A673 (cell line): ENCODE measurements at regions not wholly inside any gene's neighbourhood (a gene's known extent, or its start where the extent isn't known, plus 50 kb on each side); places are given as distances from the start of the nearest gene placed in this dataset.

Experiments
- BruUV-seq: library from RNA; stranded (reverse); fragments of 400-500 nt; replicated peaks from 2 replicates; lab custom pipeline; 2021; lab: Mats Ljungman, UMichigan
- CTCF ChIA-PET: fragments of 300-600 bp; sonication (Branson Sonifier 250); formaldehyde crosslinking; loops from one replicate; lab custom pipeline; 2022; ENCODE audit warnings: antibody characterized with exemption; lab: Charles Lee
- POLR2A ChIA-PET: fragments of 300-600 bp; sonication (Branson Sonifier 250); formaldehyde crosslinking; loops from one replicate; lab custom pipeline; 2022; ENCODE audit warnings: antibody characterized with exemption; ENCODE audit not compliant: low non-redundant PET; lab: Charles Lee
- DNase-seq: peaks from one replicate; pipeline ENCODE4 v3.0.0-alpha.2; 2015; ENCODE audit warnings: low spot score
- H3K27ac ChIP-seq: fragments of 200-600 bp; sonication (generic); 2 replicates; pipeline ENCODE4 v1.5.1; 2016; ENCODE audit warnings: mixed run types, low read depth, mild to moderate bottlenecking, mixed read lengths, antibody characterized with exemption, low read length; ENCODE audit not compliant: poor library complexity, severe bottlenecking
- H3K27me3 ChIP-seq: fragments of 200-600 bp; sonication (generic); replicated peaks from 2 replicates; pipeline ENCODE4 v1.6.1; 2017; ENCODE audit warnings: mixed run types, low read depth, mild to moderate bottlenecking, mixed read lengths, antibody characterized with exemption, low read length; ENCODE audit not compliant: insufficient read depth, poor library complexity
- H3K36me3 ChIP-seq: fragments of 200-600 bp; sonication (generic); 2 replicates; pipeline ENCODE4 v1.6.1; 2016; ENCODE audit warnings: mixed run types, mild to moderate bottlenecking, mixed read lengths, antibody characterized with exemption, low read length; ENCODE audit not compliant: insufficient read depth, poor library complexity, severe bottlenecking
- H3K4me1 ChIP-seq: fragments of 200-600 bp; sonication (generic); 2 replicates; pipeline ENCODE4 v1.6.1; 2017; ENCODE audit warnings: mixed run types, mild to moderate bottlenecking, mixed read lengths, antibody characterized with exemption, low read length; ENCODE audit not compliant: insufficient read depth, poor library complexity, severe bottlenecking
- H3K4me3 ChIP-seq: fragments of 200-600 bp; sonication (generic); 2 replicates; pipeline ENCODE4 v1.5.1; 2016; ENCODE audit warnings: low read depth, mixed run types, mild to moderate bottlenecking, mixed read lengths, low read length; ENCODE audit not compliant: poor library complexity, severe bottlenecking
- H3K9me3 ChIP-seq: fragments of 200-600 bp; sonication (generic); 2 replicates; pipeline ENCODE4 v1.6.1; 2016; ENCODE audit warnings: mixed run types, low read depth, mild to moderate bottlenecking, mixed read lengths, antibody characterized with exemption, low read length; ENCODE audit not compliant: poor library complexity, severe bottlenecking
- CTCF ChIP-seq: fragments of 300-800, 200-600 bp; sonication (generic); conservative IDR thresholded peaks from 2 replicates; pipeline ENCODE4 v1.5.1; 2017; ENCODE audit warnings: low read depth, mild to moderate bottlenecking, antibody characterized with exemption, low read length, moderate library complexity, mixed read lengths
- EZH2 ChIP-seq: fragments of 200-600 bp; sonication (generic); IDR thresholded peaks from 2 replicates; pipeline ENCODE4 v1.6.1; 2017; ENCODE audit warnings: borderline replicate concordance, low read depth, mild to moderate bottlenecking, mixed read lengths, antibody characterized with exemption, low read length; ENCODE audit not compliant: poor library complexity, severe bottlenecking
- intact Hi-C: fragments of 100-400 bp; cut with micrococcal nuclease; formaldehyde crosslinking; loops from one replicate; pipeline ENCODE4 v1.10.0; 2022; ENCODE audit not compliant: unreplicated experiment

DNA sequence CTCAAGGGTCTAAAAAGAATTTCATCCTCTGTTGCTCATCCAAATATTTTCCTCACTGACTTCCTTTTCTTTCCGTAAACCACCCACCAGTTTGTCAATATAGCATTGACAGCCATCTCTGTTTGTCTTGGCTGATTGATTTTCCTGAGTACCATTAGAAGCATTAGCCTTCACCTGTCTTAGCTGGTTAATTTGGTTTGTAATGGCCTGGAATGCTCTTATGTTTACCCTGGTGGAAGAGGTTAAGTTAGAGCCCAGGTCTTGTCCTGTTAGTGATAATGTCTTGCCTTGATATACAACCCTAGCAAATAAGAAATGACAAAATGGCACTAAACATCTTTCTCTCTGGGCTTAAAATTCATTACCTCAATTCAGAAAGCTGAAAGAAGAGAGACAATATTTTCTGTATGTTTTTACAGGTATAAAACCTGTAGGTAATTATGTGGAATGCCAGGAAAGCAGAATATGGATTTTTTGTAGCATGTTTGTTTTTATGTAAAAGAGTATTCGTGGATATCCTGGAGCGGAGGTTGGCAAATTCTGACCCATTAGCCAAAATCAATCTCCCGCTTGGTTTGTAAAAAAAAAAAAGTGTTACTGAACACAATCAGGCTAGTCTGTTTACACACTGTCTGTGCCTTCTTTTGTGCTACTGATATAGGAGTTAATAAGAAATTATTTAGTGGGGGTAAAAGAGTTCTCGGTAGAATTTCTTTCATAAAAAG lies 224.4 kb upstream of the DAAM1 start:
- no peak for DNase-seq
- ChIA-PET POLR2A (no interaction called here), CTCF (no interaction called here)
- TF ChIP-seq CTCF (no peak), EZH2 (no peak)
- Histone ChIP-seq H3K27me3 (no peaks in the 10 kb centered on the region), H3K36me3 (no peaks in the 10 kb centered on the region), H3K27ac (no peak overlapping the region), H3K9me3 (no peaks in the 10 kb centered on the region), H3K4me3 (no peak overlapping the region), H3K4me1 (peaks cover 4% of the 10 kb centered on the region)
- BruUV-seq: no TSS peak
- intact Hi-C loops: no loop called here

- TF ChIP-seq EZH2 (no peak), CTCF (no peak)
- POLR2A ChIA-PET: no interaction called here
- no peak for DNase-seq
- BruUV-seq: no TSS peak
- H3K4me1 ChIP-seq: peaks cover 5% of the 10 kb centered on the region
- intact Hi-C loops: no loop called here
- H3K36me3 ChIP-seq: no peaks in the 10 kb centered on the region
- no peak overlapping the region for H3K27ac ChIP-seq
- CTCF ChIA-PET: no interaction called here
- H3K4me3 ChIP-seq: no peak overlapping the region
- H3K9me3 ChIP-seq: no peaks in the 10 kb centered on the region
- no peaks in the 10 kb centered on the region for H3K27me3 ChIP-seq
These were observed 223.9 kb upstream of the DAAM1 start for GRCh38 chr14:58964598-58964928.

GRCh38 chr14:58965601-58966000 lies 222.9 kb upstream of the DAAM1 start:
- TF ChIP-seq EZH2 (no peak), CTCF (no peak)
- intact Hi-C loops: no loop called here
- BruUV-seq: no TSS peak
- Histone ChIP-seq H3K27ac (no peak overlapping the region), H3K36me3 (no peaks in the 10 kb centered on the region), H3K4me3 (no peak overlapping the region), H3K27me3 (no peaks in the 10 kb centered on the region), H3K9me3 (no peaks in the 10 kb centered on the region), H3K4me1 (peaks cover 5% of the 10 kb centered on the region)
- no peak for DNase-seq
- ChIA-PET CTCF (no interaction called here), POLR2A (no interaction called here)
